Thyroid gland (tissue), 4 donors: ENCODE measurements at regions not wholly inside any gene's neighbourhood (a gene's known extent, or its start where the extent isn't known, plus 50 kb on each side); places are given as distances from the start of the nearest gene placed in this dataset.
"Not testable (repeated sequence)": the region's sequence is repeated elsewhere in the genome, so short reads cannot be mapped to it uniquely, and the experiment has no call there.

Experiments used
- DNase-seq, 2 donors: peaks; one replicate each; pipeline ENCODE4 v3.0.0-alpha.2; 2019
- H3K27ac ChIP-seq, 3 donors: fragments of 200-600 bp; sonication (generic); 1 replicate in 2 of 3; 2 replicates in 1 of 3; pipeline ENCODE4 v1.5.1; 2016 to 2019; ENCODE audit warnings: mild to moderate bottlenecking in 1 of 3, moderate library complexity in 1 of 3
- H3K27me3 ChIP-seq: fragments of 200-600 bp; sonication (generic); one replicate; pipeline ENCODE4 v1.5.1; 2019
- H3K36me3 ChIP-seq, 2 donors: fragments of 200-600 bp; sonication (generic); one replicate each; pipeline ENCODE4 v1.5.1; 2016 to 2019
- H3K4me1 ChIP-seq, 2 donors: fragments of 200-600 bp; sonication (generic); one replicate each; pipeline ENCODE4 v1.5.1; 2017 to 2019
- H3K4me3 ChIP-seq, 3 donors: fragments of 200-600 bp; sonication (generic); replicated peaks in 1 of 3; 1 replicate in 2 of 3; 2 replicates in 1 of 3; pipeline ENCODE4 v1.5.1; 2016; ENCODE audit warnings: mild to moderate bottlenecking in 1 of 3
- H3K9me3 ChIP-seq: fragments of 200-600 bp; sonication (generic); one replicate; pipeline ENCODE4 v1.5.1; 2017
- CTCF ChIP-seq, 6 experiments: fragments of 200-600 bp in 3 of 6; fragments of 450-650 bp in 3 of 6; sonication (generic) in 3 of 6; IDR thresholded peaks; one replicate each; pipeline ENCODE4 v1.5.1; 2016 to 2019; ENCODE audit warnings: antibody characterized with exemption in 6 of 6, mild to moderate bottlenecking in 2 of 6, inconsistent platforms in 1 of 6, moderate library complexity in 1 of 6
- POLR2A ChIP-seq, 2 donors: fragments of 450-650 bp; IDR thresholded peaks; one replicate each; pipeline ENCODE4 v1.6.1; 2017; ENCODE audit warnings: antibody characterized with exemption in 2 of 2, mild to moderate bottlenecking in 2 of 2, moderate library complexity in 1 of 2
- WGBS, 2 donors: methylation state at CpG; one replicate each; pipeline ENCODE4 v1.1.5; 2017; 5-methylcytosine and 5-hydroxymethylcytosine counted together
- intact Hi-C: fragments of 100-400 bp; cut with DNase I; formaldehyde crosslinking; loops from one replicate; pipeline ENCODE4 v1.15.1; 2023

DNA sequence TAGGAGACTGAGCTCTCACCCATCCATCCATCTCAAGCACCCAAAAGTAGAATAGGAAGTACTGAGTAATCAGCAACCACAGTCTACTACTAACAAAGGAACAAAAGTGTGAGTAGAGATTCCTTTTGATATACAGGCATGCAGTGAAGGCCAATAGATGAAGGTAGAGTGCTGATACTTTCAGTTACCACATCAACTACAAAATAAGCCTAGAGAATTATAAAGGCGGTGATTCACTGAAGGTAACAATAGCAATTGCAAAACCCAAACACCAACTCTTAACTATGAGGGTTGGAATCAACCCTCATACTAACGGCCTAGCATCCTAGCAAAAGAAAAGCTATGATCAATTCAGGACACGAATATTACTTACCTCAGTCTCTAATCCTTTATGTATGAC, 992.6 kb downstream of the DNAH5 start:
- Histone ChIP-seq H3K9me3 (no peaks in the 10 kb centered on the region), H3K27me3 (no peaks in the 10 kb centered on the region), H3K36me3 (no peaks in the 10 kb centered on the region), H3K4me3 (no peak overlapping the region), H3K27ac (no peak overlapping the region), H3K4me1 (no peaks in the 10 kb centered on the region)
- no peak for DNase-seq
- TF ChIP-seq CTCF (IDR thresholded peaks at IDR 0.05) = no peak
- intact Hi-C loops = no loop called here
- 89 to 92% methylated on average over 3 of the region's 3 CpGs for WGBS, 2 donors

- H3K27me3 ChIP-seq = no peaks in the 10 kb centered on the region
- WGBS, 2 donors = 85 to 96% methylated on average over 3 of the region's 3 CpGs
- intact Hi-C loops = no loop called here
- no peaks in the 10 kb centered on the region for H3K9me3 ChIP-seq
- H3K4me1 ChIP-seq = no peaks in the 10 kb centered on the region
- no peaks in the 10 kb centered on the region for H3K36me3 ChIP-seq
- DNase-seq = no peak
- TF ChIP-seq CTCF (IDR thresholded peaks at IDR 0.05) (no peak), POLR2A (IDR thresholded peaks at IDR 0.05) (no peak)
- no peak overlapping the region for H3K4me3 ChIP-seq
- H3K27ac ChIP-seq = no peak overlapping the region
Observed at GRCh38 chr5:12947379-12947778, 997.1 kb downstream of the DNAH5 start.

- WGBS, 2 donors = 85 to 87% methylated on average over 1 of the region's 1 CpG
- H3K27me3 ChIP-seq, intact Hi-C loops, H3K36me3 ChIP-seq, H3K4me1 ChIP-seq, H3K27ac ChIP-seq, H3K4me3 ChIP-seq, DNase-seq, H3K9me3 ChIP-seq: not testable (repeated sequence)
Observed at GRCh38 chr5:12945477-12945876, 999.0 kb downstream of the DNAH5 start.

DNA sequence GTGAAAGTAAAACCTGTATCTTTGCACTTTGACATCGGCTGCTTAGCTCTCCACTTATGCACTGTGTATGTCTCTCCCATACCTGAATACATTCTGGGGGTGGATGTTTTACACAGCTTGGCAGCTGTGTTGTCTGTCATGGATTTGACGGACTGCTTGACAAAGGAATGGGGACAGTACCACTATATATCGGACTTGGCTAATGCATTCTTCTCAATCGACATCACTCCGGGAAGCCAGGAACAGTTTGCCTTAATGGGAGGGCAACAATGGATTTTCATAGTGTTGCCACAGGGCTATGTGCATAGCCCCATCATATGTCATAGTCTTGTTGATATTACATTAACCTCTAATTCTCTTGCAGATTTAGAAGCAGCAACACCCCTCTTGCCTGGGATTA, 1008.3 kb downstream of the DNAH5 start:
- Histone ChIP-seq H3K4me3 (no peak overlapping the region), H3K36me3 (no peaks in the 10 kb centered on the region), H3K27ac (no peak overlapping the region), H3K27me3 (no peaks in the 10 kb centered on the region), H3K4me1 (no peaks in the 10 kb centered on the region), H3K9me3 (no peaks in the 10 kb centered on the region)
- 89 to 95% methylated on average over 5 of the region's 5 CpGs for WGBS, 2 donors
- intact Hi-C loops = no loop called here
- no peak for DNase-seq
- no peak for TF ChIP-seq POLR2A (IDR thresholded peaks at IDR 0.05)
- no peak for TF ChIP-seq CTCF (IDR thresholded peaks at IDR 0.05)

DNA sequence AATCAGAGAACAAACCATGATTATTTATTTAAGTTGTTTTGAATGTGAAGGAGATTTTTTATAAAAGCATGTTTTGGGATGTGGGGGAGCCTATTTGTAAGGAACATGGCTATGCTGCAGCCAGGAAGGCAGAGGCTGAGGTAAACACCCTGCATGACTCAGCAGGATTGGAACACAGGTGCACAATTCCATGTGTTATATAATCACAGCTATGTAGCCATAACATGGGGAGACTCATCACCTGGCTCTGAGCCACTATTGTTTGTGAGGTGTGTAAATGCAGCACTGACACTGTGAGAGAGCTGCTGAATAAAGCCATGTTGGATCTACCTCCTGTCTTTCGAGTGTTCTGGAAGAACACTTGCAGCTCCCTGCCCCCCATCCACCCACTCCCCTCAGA, 1009.8 kb downstream of the DNAH5 start:
- intact Hi-C loops = no loop called here
- no peak overlapping the region for H3K4me3 ChIP-seq
- no peaks in the 10 kb centered on the region for H3K9me3 ChIP-seq
- no peak for DNase-seq
- 80 to 100% methylated on average over 1 of the region's 1 CpG for WGBS, 2 donors
- H3K27me3 ChIP-seq = no peaks in the 10 kb centered on the region
- TF ChIP-seq CTCF (IDR thresholded peaks at IDR 0.05) = no peak
- no peak for TF ChIP-seq POLR2A (IDR thresholded peaks at IDR 0.05)
- no peaks in the 10 kb centered on the region for H3K4me1 ChIP-seq
- no peak overlapping the region for H3K27ac ChIP-seq
- H3K36me3 ChIP-seq = no peaks in the 10 kb centered on the region

DNA sequence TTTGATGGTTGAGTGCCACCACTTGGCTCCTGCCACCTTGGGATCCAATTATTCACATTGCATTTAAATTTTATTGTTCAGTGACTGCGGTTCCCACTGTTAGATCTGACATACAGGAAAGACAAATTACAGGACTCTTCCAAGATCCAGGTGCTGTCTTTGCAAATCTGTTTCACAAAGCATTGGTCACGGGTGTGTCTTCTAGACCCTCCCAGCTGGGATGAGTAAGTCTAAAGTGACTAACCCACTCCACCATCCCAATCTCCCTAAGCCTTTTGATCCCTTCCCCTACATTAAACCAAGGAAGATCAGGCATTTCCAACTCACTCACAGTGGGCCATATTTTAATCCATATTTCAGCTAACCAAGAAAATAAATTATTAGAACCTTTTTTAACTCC, 1016.3 kb upstream of the CTNND2 start:
- H3K27ac ChIP-seq = no peak overlapping the region
- H3K4me3 ChIP-seq = no peak overlapping the region
- 87 to 92% methylated on average over 2 of the region's 2 CpGs for WGBS, 2 donors
- no peaks in the 10 kb centered on the region for H3K36me3 ChIP-seq
- H3K9me3 ChIP-seq = no peaks in the 10 kb centered on the region
- no peaks in the 10 kb centered on the region for H3K27me3 ChIP-seq
- no peak for TF ChIP-seq POLR2A (IDR thresholded peaks at IDR 0.05)
- no peak for TF ChIP-seq CTCF (IDR thresholded peaks at IDR 0.05)
- no peak for DNase-seq
- intact Hi-C loops = no loop called here
- H3K4me1 ChIP-seq = no peaks in the 10 kb centered on the region
